Endothelial cell of umbilical vein (primary cell): ENCODE measurements at regions not wholly inside any gene's neighbourhood (a gene's known extent, or its start where the extent isn't known, plus 50 kb on each side); places are given as distances from the start of the nearest gene placed in this dataset.

Source experiments
- BruUV-seq: library from RNA; stranded (reverse); fragments of 400-500 nt; replicated peaks from 2 replicates; lab custom pipeline; 2021; lab: Mats Ljungman, UMichigan
- CTCF ChIA-PET: fragments of 300-600, 350-600 bp; sonication (Branson Sonifier 250); formaldehyde crosslinking; loops from one replicate; lab custom pipeline; 2021; ENCODE audit warnings: antibody characterized with exemption, inconsistent platforms; lab: Charles Lee
- POLR2A ChIA-PET: fragments of 300-600, 350-600 bp; sonication (Branson Sonifier 250); formaldehyde crosslinking; loops from one replicate; lab custom pipeline; 2021; ENCODE audit warnings: antibody characterized with exemption, inconsistent platforms; lab: Charles Lee
- DNase-seq: peaks from one replicate; pipeline ENCODE4 v3.0.0-alpha.2; 2011; ENCODE audit warnings: low read depth, low spot score
- FAIRE-seq: peaks from 2 replicates; lab custom pipeline; 2011; peaks lifted over from hg19 to GRCh38; lab: Jason Lieb, UNC
- H2AFZ ChIP-seq: 2 replicates; pipeline ENCODE4 v1.6.0; 2012; ENCODE audit warnings: low read depth, low read length, control low read depth, inconsistent platforms
- H3K27ac ChIP-seq: 2 replicates; pipeline ENCODE4 v1.5.1; 2011; ENCODE audit warnings: low read depth, mild to moderate bottlenecking, control low read depth, low read length, moderate library complexity; ENCODE audit not compliant: insufficient read depth
- H3K27me3 ChIP-seq, 2 experiments: 2 replicates each; pipeline versions ENCODE4 v1.6.0 to v1.6.1; 2011; ENCODE audit warnings: low read length in 2 of 2, mixed read lengths in 1 of 2; ENCODE audit not compliant: control insufficient read depth in 2 of 2, insufficient read depth in 2 of 2
- H3K36me3 ChIP-seq, 2 experiments: 2 replicates in 1 of 2; 3 replicates in 1 of 2; pipeline ENCODE4 v1.5.1; 2011; ENCODE audit warnings: low read length in 2 of 2, mild to moderate bottlenecking in 1 of 2, moderate library complexity in 1 of 2; ENCODE audit not compliant: control insufficient read depth in 2 of 2, insufficient read depth in 2 of 2; ENCODE audit errors: extremely low read depth in 1 of 2
- H3K4me1 ChIP-seq: 3 replicates; pipeline ENCODE4 v1.5.1; 2011; ENCODE audit warnings: mild to moderate bottlenecking, low read length; ENCODE audit not compliant: control insufficient read depth, insufficient read depth; ENCODE audit errors: extremely low read depth
- H3K4me2 ChIP-seq: 2 replicates; pipeline ENCODE4 v1.6.1; 2011; ENCODE audit warnings: low read length, control low read depth, mixed read lengths; ENCODE audit not compliant: insufficient read depth
- H3K4me3 ChIP-seq, 3 experiments: fragments of 200-600 bp in 1 of 3; sonication (generic), shearing (Covaris generic) in 1 of 3; replicated peaks in 1 of 3; 2 replicates each; pipeline ENCODE4 v1.5.1; 2011 to 2016; ENCODE audit warnings: control low read depth in 3 of 3, low read length in 3 of 3, mild to moderate bottlenecking in 2 of 3, inconsistent platforms in 1 of 3, low read depth in 1 of 3, moderate library complexity in 1 of 3; ENCODE audit not compliant: insufficient read depth in 1 of 3
- H3K79me2 ChIP-seq: 2 replicates; pipeline ENCODE4 v1.6.0; 2012; ENCODE audit warnings: low read length, inconsistent platforms; ENCODE audit not compliant: control insufficient read depth, insufficient read depth
- H3K9ac ChIP-seq: replicated peaks from 2 replicates; pipeline ENCODE3; 2011; ENCODE audit warnings: low read length, control low read depth; ENCODE audit not compliant: insufficient read depth; ENCODE audit errors: extremely low read depth
- H3K9me1 ChIP-seq: replicated peaks from 3 replicates; pipeline ENCODE4 v1.6.0; 2011; ENCODE audit warnings: mild to moderate bottlenecking, low read length; ENCODE audit not compliant: control insufficient read depth, insufficient read depth; ENCODE audit errors: extremely low read depth
- H3K9me3 ChIP-seq: replicated peaks from 2 replicates; pipeline ENCODE4 v1.5.1; 2012; ENCODE audit warnings: low read length, inconsistent platforms; ENCODE audit not compliant: control insufficient read depth, insufficient read depth
- H4K20me1 ChIP-seq: replicated peaks from 2 replicates; pipeline ENCODE3; 2011; ENCODE audit warnings: mild to moderate bottlenecking, low read length; ENCODE audit not compliant: control insufficient read depth, insufficient read depth; ENCODE audit errors: extremely low read depth
- CTCF ChIP-seq, 2 donors: IDR thresholded peaks; 1 replicate in 1 of 2; 2 replicates in 1 of 2; pipeline ENCODE4 v1.5.1; 2011; ENCODE audit warnings: low read length in 2 of 2, mild to moderate bottlenecking in 2 of 2, moderate library complexity in 2 of 2, control low read depth in 1 of 2, inconsistent platforms in 1 of 2, low read depth in 1 of 2; ENCODE audit not compliant: insufficient read depth in 1 of 2; ENCODE audit errors: extremely low read depth in 1 of 2
- EZH2 ChIP-seq: IDR thresholded peaks from 2 replicates; pipeline ENCODE4 v1.6.1; 2012; ENCODE audit warnings: borderline replicate concordance, low read depth, mild to moderate bottlenecking, moderate library complexity, low read length, inconsistent platforms; ENCODE audit not compliant: severe bottlenecking
- FOS ChIP-seq: IDR thresholded peaks from 2 replicates; pipeline ENCODE4 v1.6.1; 2011; ENCODE audit warnings: mild to moderate bottlenecking, low read length, moderate library complexity, borderline replicate concordance; ENCODE audit not compliant: insufficient read depth
- GATA2 ChIP-seq: IDR thresholded peaks from 2 replicates; pipeline ENCODE4 v1.7.0; 2011; ENCODE audit warnings: low read depth, mild to moderate bottlenecking, moderate library complexity, mixed read lengths, low read length; ENCODE audit not compliant: insufficient read length, insufficient read depth
- JUN ChIP-seq: IDR thresholded peaks from 2 replicates; pipeline ENCODE4 v1.6.1; 2011; ENCODE audit warnings: borderline replicate concordance, low read depth; ENCODE audit not compliant: insufficient read length, insufficient read depth
- POLR2A ChIP-seq: IDR thresholded peaks from 2 replicates; pipeline ENCODE4 v1.6.1; 2012; ENCODE audit warnings: low read depth, mild to moderate bottlenecking, control low read depth, low read length
- POLR2AphosphoS5 ChIP-seq: IDR thresholded peaks from 2 replicates; pipeline ENCODE4 v1.6.1; 2012; ENCODE audit warnings: low read depth, mild to moderate bottlenecking, control low read depth, low read length, moderate library complexity; ENCODE audit not compliant: insufficient read depth
- dilution Hi-C: fragments of 300-500 bp; cut with MboI; formaldehyde crosslinking; loops from one replicate; pipeline ENCODE4 v1.15.0; 2019; ENCODE audit warnings: low sequenced_read_pairs; ENCODE audit not compliant: extremely low pct_ligation_motif_present
- intact Hi-C: fragments of 100-400 bp; cut with micrococcal nuclease; formaldehyde crosslinking; loops from one replicate; pipeline ENCODE4 v1.10.0; 2022

- FAIRE-seq (no peak), DNase-seq (no peak)
- Histone ChIP-seq H3K27ac (no peak overlapping the region), H3K4me3 (no peak overlapping the region), H3K4me1 (peaks cover 28% of the 10 kb centered on the region), H3K79me2 (no peaks in the 10 kb centered on the region), H4K20me1 (no peaks in the 10 kb centered on the region), H3K9me1 (no peaks in the 10 kb centered on the region), H2AFZ (no peak overlapping the region), H3K36me3 (no peaks in the 10 kb centered on the region), H3K9ac (no peak overlapping the region), H3K9me3 (no peaks in the 10 kb centered on the region), H3K27me3 (no peaks in the 10 kb centered on the region), H3K4me2 (no peak overlapping the region)
- ChIA-PET POLR2A (no interaction called here), CTCF (interaction anchor here (0.9 to 1.2 kb wide), 2 partner anchors 289 to 290 kb away, joined by 3 to 4 read pairs; no protein-coding TSS in a partner anchor)
- dilution Hi-C loops: no loop called here
- intact Hi-C loops: no loop called here
- TF ChIP-seq GATA2: no peak
- TF ChIP-seq FOS: no peak
- no peak for TF ChIP-seq POLR2AphosphoS5
- TF ChIP-seq CTCF (IDR thresholded peaks at IDR 0.05; ENCODE audit: extremely low read depth in 1 of 2, insufficient read depth in 1 of 2, low read depth in 1 of 2, low read length in 2 of 2): no peak
- no peak for TF ChIP-seq POLR2A
- no peak for TF ChIP-seq JUN
- TF ChIP-seq EZH2: no peak
- no TSS peak for BruUV-seq
Measured at GRCh38 chr1:115428256-115428655, 90.2 kb upstream of the NGF start.
